ENCODE measurements at regions not wholly inside any gene's neighbourhood (a gene's known extent, or its start where the extent isn't known, plus 50 kb on each side); places are given as distances from the start of the nearest gene placed in this dataset.

DNA sequence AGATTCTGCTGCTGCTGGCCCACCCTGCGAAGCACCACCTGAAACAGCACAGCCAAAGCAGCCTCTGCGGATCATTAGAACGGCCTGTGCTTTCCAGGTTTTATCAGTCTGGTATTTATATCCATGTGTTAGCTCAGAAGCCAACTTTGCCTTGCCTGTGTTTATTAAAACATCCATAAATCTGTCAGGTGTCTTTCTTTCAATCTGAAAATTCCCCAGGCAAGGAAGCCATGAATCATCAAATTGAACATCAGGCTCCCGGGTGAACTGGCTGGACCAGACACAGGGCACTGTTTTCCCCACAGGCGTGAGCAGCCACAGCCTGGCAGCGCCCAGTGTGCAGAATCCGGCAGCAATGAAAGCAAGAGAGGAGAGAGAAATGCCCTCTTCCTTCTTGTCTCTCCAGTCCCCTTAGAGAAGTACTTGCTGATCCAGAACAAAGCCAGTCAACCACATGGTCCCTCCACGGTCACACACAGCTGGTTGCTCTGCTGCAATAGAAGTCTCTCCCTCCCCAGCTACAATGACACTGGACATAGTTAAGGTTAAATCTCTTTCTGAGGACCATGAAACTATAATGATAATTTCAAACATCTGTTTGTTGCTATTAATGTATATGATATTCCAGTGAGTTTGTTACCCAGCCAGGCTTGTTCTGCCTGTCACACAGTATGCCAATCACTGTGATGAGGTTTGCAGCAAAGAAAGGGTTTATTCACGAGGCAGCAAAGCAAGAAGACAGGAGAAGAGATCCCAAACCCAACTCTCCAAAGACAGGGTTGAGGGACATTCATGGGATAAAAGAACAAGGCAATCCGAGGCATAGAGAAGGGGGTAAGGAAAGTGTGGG lies 212.1 kb upstream of the FMN2 start:
- no peaks in the 10 kb centered on the region for H3K27me3 ChIP-seq (ENCODE audit: low read depth)
- in situ Hi-C loops (cut with MboI; ENCODE audit: low sequenced_read_pairs) = loop anchor here (25.0 kb wide), 1 partner anchor 467 kb away; no protein-coding TSS in a partner anchor
- H3K4me3 ChIP-seq = no peak overlapping the region
- H3K36me3 ChIP-seq (replicated peaks) = no peaks in the 10 kb centered on the region
- DNase-seq (ENCODE audit: low spot score in 2 of 2) = no peak
- no peaks in the 10 kb centered on the region for H3K9me3 ChIP-seq
- H3K4me1 ChIP-seq = no peaks in the 10 kb centered on the region

DNA sequence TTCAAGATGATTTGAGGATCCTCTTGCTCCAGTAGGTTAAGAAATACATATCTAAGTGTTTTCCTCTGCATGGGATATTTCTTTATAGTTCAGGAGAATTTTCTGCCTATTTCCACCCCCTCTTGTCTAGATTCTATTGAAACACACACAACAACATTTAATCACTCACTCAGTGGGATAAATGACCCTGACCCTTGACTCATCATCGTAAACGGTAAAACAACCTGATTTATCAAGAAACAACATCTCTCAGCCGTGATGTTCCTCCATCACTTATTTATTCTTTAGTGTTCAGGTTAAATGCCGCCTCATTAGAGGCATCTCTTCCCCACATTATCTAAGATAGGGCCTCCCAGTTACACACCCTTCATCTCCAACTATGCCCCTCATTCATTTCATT lies 208.7 kb upstream of the FMN2 start:
- no peak for DNase-seq (ENCODE audit: low spot score in 2 of 2)
- H3K4me1 ChIP-seq = no peaks in the 10 kb centered on the region
- in situ Hi-C loops (cut with MboI; ENCODE audit: low sequenced_read_pairs) = loop anchor here (25.0 kb wide), 1 partner anchor 471 kb away; no protein-coding TSS in a partner anchor
- H3K27me3 ChIP-seq (ENCODE audit: low read depth) = no peaks in the 10 kb centered on the region
- H3K4me3 ChIP-seq = no peak overlapping the region
- no peaks in the 10 kb centered on the region for H3K9me3 ChIP-seq
- no peaks in the 10 kb centered on the region for H3K36me3 ChIP-seq (replicated peaks)

DNA sequence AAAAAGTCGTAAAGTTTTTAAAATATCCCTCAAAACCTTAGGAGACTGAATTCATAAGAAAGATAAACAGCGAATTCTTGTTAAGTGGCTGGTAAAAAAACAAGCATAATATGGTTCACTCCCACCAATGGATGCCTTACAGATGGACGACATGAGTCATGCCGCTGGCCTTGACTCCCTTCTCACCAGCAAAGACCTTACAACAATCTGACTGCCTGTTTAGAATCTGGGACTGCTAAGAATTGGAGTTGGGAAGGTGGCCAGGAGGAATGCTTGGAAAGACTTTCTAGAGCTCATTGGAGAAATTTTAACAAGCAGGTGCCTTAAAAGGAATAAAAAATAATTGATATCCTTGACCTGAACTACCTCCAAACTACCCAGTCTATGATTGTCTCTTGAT lies 206.9 kb upstream of the FMN2 start:
- Histone ChIP-seq H3K27me3 (ENCODE audit: low read depth) (no peaks in the 10 kb centered on the region), H3K4me1 (no peaks in the 10 kb centered on the region), H3K4me3 (no peak overlapping the region), H3K9me3 (no peaks in the 10 kb centered on the region), H3K36me3 (replicated peaks) (no peaks in the 10 kb centered on the region)
- no peak for DNase-seq (ENCODE audit: low spot score in 2 of 2)
- in situ Hi-C loops (cut with MboI; ENCODE audit: low sequenced_read_pairs) = loop anchor here (25.0 kb wide), 1 partner anchor 472 kb away; no protein-coding TSS in a partner anchor

DNA sequence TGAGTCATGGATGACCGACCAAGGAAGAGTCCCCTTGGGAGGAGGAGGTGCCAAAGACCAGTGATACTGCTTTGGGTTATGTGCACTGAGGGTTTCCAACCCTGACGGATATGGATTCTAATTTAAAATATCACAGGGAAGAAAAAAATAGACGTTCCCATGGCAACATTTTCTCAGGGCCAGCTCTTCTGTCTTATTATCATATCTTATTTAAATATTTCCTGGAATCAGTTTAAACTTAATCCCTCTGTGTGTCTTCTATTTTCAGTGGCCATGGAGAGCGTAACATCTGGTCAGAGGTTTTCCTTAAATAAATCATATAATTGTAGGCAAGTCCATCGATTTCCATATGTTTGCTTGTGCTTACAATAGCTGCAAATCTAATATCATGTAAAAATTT lies 205.4 kb upstream of the FMN2 start:
- H3K36me3 ChIP-seq (replicated peaks) = no peaks in the 10 kb centered on the region
- H3K9me3 ChIP-seq = no peaks in the 10 kb centered on the region
- in situ Hi-C loops (cut with MboI; ENCODE audit: low sequenced_read_pairs) = loop anchor here (25.0 kb wide), 1 partner anchor 474 kb away; no protein-coding TSS in a partner anchor
- H3K4me3 ChIP-seq = no peak overlapping the region
- no peaks in the 10 kb centered on the region for H3K27me3 ChIP-seq (ENCODE audit: low read depth)
- no peak for DNase-seq (ENCODE audit: low spot score in 2 of 2)
- H3K4me1 ChIP-seq = no peaks in the 10 kb centered on the region

DNA sequence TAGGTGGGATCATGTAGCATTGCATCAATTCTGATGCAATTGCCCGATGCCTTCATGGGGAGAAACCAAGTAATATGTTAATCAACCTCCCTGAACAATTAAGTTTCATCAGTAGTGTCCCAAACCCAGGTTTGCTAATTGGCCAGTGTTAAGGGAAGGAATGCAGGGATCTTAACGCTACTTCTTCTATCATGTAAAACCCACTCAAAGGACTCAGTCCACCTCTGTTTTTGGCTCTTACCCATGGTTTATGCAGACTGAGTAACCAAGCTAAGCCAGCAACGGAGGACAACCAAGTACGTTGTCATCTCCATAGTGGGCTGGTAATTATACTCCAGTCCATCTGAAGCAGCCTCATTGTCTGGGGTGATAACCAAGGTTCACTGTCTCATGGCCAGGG lies 203.0 kb upstream of the FMN2 start:
- in situ Hi-C loops (cut with MboI; ENCODE audit: low sequenced_read_pairs) = loop anchor here (25.0 kb wide), 1 partner anchor 476 kb away; no protein-coding TSS in a partner anchor
- no peaks in the 10 kb centered on the region for H3K27me3 ChIP-seq (ENCODE audit: low read depth)

DNA sequence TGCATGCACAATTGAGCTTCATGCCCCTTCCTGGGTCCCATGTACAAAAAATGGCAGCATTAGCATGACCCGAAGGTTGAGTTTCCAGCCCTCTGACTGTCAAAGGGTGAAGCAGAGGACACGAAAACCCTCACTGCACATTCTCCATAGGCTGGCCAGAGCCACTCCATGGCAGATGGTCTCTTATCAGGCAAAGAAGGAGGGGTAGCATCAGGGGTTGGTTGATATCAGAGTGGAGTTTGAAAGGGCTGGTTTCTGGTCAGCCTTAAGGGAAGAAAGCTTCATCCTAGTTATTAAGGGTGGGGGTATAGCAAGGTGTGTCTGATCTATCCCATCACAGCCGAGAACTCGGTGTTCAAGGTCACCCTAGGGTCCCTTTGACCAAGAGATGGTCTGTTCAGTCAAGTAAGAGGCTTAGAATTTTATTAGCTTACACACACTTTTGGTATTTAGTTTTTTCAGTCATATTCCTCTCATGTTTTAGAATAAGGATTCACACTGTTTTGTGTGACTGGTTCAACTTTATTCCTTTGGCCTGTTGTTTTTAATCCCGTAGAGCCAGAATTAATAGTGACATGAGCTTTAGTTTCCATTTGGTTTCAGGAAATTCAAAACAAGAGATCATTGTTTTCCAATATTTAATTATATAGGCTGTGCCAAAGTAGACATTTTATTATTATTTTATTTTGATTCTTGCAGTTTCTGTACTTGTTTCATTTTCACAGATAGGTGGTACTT lies 199.9 kb upstream of the FMN2 start:
- H3K36me3 ChIP-seq (replicated peaks) = no peaks in the 10 kb centered on the region
- in situ Hi-C loops (cut with MboI; ENCODE audit: low sequenced_read_pairs) = loop anchor here (25.0 kb wide), 1 partner anchor 479 kb away; no protein-coding TSS in a partner anchor
- H3K27me3 ChIP-seq (ENCODE audit: low read depth) = no peaks in the 10 kb centered on the region
- no peaks in the 10 kb centered on the region for H3K4me1 ChIP-seq
- no peak overlapping the region for H3K4me3 ChIP-seq
- DNase-seq (ENCODE audit: low spot score in 2 of 2) = no peak
- no peaks in the 10 kb centered on the region for H3K9me3 ChIP-seq

More for the DNA sequence above, 203.0 kb upstream of the FMN2 start:
- Histone ChIP-seq H3K4me1 (no peaks in the 10 kb centered on the region), H3K36me3 (replicated peaks) (no peaks in the 10 kb centered on the region), H3K4me3 (no peak overlapping the region), H3K9me3 (no peaks in the 10 kb centered on the region)
- DNase-seq (ENCODE audit: low spot score in 2 of 2) = no peak

DNA sequence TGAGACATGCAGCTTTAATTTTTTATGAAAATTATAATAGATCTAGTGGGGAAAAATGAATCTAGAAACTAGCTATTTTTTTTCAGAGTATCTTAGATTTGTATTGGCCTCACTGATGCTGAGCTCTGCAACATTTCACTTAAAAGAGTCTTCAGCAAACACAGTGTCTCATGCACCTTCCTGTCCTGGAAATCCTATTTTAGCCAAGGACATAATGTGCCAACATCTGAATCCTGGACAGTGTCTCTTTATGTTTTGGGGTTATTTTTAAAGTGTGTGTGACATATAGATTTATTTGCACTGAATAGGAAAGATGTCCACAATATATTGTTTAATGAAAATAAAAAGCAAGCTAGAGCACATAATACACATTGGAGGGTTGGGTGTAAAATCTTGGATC lies 199.1 kb upstream of the FMN2 start:
- Histone ChIP-seq H3K4me3 (no peak overlapping the region), H3K9me3 (no peaks in the 10 kb centered on the region)
- in situ Hi-C loops (cut with MboI; ENCODE audit: low sequenced_read_pairs) = loop anchor here (25.0 kb wide), 1 partner anchor 480 kb away; no protein-coding TSS in a partner anchor

DNA sequence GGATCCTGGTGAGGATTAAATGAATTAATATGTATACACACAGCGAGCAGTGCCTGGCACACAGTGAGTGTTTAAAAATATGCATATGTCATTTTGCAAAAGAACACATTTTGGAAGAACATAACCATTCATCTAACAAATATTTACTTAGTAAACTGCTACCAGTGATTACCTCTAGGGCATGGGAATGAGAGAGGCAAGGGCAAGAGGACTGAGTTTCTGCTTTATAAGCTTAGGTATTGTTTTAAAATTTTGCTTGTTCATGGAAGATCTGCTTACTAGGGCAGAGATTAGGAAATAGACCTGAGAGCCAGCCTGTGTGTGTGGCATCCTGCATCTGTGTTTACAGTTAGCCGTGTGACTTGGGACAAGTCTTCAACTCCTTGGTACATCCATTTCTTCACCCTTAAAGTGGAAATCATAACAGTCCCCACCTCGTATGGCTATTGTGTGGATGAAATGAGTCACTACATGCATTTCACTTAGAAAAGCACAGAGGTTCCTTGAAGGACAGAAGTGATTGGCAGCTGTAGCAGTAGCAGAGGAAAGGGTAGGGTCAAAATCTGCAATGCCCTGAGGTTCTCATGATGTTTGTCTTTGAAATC lies 198.5 kb upstream of the FMN2 start:
- in situ Hi-C loops (cut with MboI; ENCODE audit: low sequenced_read_pairs) = loop anchor here (25.0 kb wide), 1 partner anchor 481 kb away; no protein-coding TSS in a partner anchor
- Histone ChIP-seq H3K36me3 (replicated peaks) (no peaks in the 10 kb centered on the region), H3K27me3 (ENCODE audit: low read depth) (no peaks in the 10 kb centered on the region), H3K4me1 (peaks cover 4% of the 10 kb centered on the region), H3K9me3 (no peaks in the 10 kb centered on the region), H3K4me3 (no peak overlapping the region)
- no peak for DNase-seq (ENCODE audit: low spot score in 2 of 2)

More for the DNA sequence above, 199.1 kb upstream of the FMN2 start:
- Histone ChIP-seq H3K4me1 (peaks cover under 1% of the 10 kb centered on the region; the same call in 1 of the 2 replicates), H3K27me3 (ENCODE audit: low read depth) (no peaks in the 10 kb centered on the region), H3K36me3 (replicated peaks) (no peaks in the 10 kb centered on the region)
- DNase-seq (ENCODE audit: low spot score in 2 of 2) = no peak

DNA sequence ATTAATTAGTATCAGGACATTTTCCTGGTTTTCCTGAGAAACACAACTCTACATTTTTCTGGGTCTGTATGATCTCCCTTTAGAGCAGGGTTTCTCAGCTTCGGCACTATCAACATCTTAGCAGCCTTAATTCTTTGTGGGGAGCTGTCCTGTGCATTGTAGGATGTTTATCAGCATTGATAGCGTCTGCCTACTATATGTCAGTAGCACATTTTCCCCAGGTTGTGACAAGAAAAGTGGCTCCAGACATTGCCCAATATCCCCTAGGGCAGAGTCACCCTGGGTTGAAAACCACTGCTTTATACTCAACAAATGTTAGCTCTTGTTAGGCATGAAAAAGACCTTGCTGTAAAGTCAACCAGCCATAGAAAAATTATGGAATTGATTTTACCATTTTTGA lies 195.1 kb upstream of the FMN2 start:
- H3K27me3 ChIP-seq (ENCODE audit: low read depth) = no peaks in the 10 kb centered on the region
- peaks cover 4% of the 10 kb centered on the region for H3K4me1 ChIP-seq
- in situ Hi-C loops (cut with MboI; ENCODE audit: low sequenced_read_pairs) = loop anchor here (25.0 kb wide), 1 partner anchor 484 kb away; no protein-coding TSS in a partner anchor
- H3K9me3 ChIP-seq = no peaks in the 10 kb centered on the region
- no peaks in the 10 kb centered on the region for H3K36me3 ChIP-seq (replicated peaks)
- H3K4me3 ChIP-seq = no peak overlapping the region
- no peak for DNase-seq (ENCODE audit: low spot score in 2 of 2)

DNA sequence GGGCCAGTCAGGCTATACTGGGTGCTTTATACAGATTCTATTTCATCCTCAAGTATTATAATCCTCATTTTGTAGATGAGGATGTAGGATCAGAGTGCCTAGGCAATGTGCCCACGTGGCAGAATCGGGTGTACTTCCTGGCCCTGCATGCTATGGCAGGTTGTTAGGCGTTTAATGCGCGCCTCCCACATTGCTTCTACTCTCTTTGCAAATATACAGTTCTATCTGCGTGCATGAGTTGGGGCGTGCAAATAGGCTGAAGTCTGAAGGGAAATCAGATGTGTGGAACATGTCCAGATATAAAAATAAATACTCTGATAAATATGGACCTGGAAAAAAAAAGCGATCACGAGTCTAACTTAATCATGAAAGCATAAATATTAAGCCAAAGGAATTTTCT lies 194.7 kb upstream of the FMN2 start:
- Histone ChIP-seq H3K4me1 (peaks cover 4% of the 10 kb centered on the region), H3K36me3 (replicated peaks) (no peaks in the 10 kb centered on the region), H3K27me3 (ENCODE audit: low read depth) (no peaks in the 10 kb centered on the region), H3K9me3 (no peaks in the 10 kb centered on the region), H3K4me3 (no peak overlapping the region)
- in situ Hi-C loops (cut with MboI; ENCODE audit: low sequenced_read_pairs) = loop anchor here (25.0 kb wide), 1 partner anchor 485 kb away; no protein-coding TSS in a partner anchor
- no peak for DNase-seq (ENCODE audit: low spot score in 2 of 2)

DNA sequence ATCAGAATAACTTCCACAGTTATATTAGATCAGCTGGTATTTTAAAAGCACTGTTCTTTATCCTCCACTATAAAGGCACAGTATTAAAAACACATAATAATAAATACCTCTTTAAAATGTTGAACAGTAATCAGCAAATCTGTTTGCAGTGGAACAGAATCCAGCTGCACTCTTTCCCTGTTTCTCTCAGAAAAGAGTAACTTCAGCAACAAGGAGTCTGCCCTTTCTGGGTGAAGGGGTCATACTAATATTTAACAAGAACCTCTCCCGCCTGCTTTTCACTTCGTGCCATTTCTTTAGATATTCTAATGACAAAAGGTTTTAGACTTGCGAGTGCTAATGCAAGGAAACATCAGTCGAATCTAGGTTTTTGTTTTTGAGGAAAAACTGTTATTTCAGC lies 194.2 kb upstream of the FMN2 start:
- Histone ChIP-seq H3K9me3 (no peaks in the 10 kb centered on the region), H3K27me3 (ENCODE audit: low read depth) (no peaks in the 10 kb centered on the region; the same call in 1 of the 2 replicates), H3K4me3 (no peak overlapping the region), H3K36me3 (replicated peaks) (no peaks in the 10 kb centered on the region), H3K4me1 (peaks cover 4% of the 10 kb centered on the region)
- DNase-seq (ENCODE audit: low spot score in 2 of 2) = no peak
- in situ Hi-C loops (cut with MboI; ENCODE audit: low sequenced_read_pairs) = loop anchor here (25.0 kb wide), 1 partner anchor 485 kb away; no protein-coding TSS in a partner anchor

DNA sequence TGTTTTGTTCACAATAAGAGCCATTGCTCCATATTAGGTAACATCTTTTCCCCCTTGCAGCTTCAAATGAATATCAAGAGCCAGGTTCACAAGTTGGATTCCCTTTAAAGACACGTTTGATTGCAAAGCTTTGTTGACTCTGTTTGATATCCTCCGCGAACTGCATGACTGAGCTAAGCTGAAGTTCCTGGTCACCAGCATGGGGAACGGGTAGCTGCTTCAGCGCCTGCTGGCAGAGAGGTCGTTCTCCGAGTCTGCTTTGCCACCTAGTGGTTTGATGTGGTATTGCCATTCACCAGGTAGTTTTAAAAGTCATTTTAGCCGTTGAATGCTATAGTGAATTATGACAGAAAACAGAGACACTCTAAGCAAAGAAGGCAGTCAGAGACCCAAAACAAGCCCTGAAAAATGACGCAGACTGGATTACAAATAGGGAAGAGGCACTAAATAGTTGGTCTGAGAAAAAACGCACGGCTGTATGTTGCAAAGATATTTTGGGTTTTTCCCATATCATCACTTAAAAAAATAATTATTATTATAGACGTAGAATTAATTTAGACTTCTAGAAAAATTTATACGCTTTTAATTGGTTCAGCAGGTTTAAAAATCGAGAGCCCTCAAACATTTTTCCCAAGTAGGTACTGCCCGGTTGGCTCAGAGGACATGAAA lies 193.5 kb upstream of the FMN2 start:
- in situ Hi-C loops (cut with MboI; ENCODE audit: low sequenced_read_pairs) = loop anchor here (25.0 kb wide), 1 partner anchor 486 kb away; no protein-coding TSS in a partner anchor
- H3K4me3 ChIP-seq = no peak overlapping the region
- peak; percentile 77 to 87 for DNase-seq (ENCODE audit: low spot score in 2 of 2)
- H3K27me3 ChIP-seq (ENCODE audit: low read depth) = no peaks in the 10 kb centered on the region; the same call in 1 of the 2 replicates
- peaks cover 4% of the 10 kb centered on the region for H3K4me1 ChIP-seq
- no peaks in the 10 kb centered on the region for H3K36me3 ChIP-seq (replicated peaks)
- no peaks in the 10 kb centered on the region for H3K9me3 ChIP-seq

DNA sequence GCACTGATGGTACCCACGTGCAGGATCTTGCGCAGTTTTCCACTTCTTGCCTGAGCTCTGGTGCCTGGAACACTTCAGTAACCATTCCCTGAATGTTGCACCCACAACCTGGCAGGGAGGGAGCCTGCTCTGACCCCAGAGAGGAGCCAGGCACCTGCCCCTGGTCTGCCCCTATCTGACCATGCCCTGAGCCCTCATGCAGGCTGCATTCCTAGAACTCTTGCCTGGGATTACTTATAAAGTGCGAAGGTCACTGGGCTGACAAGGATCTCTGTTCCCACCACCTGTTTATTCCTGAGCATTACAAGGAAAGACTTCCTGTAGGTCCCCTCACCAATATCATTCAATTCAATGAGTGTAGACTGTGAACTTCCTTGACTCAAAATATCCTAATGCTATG lies 191.9 kb upstream of the FMN2 start:
- in situ Hi-C loops (cut with MboI; ENCODE audit: low sequenced_read_pairs) = loop anchor here (25.0 kb wide), 1 partner anchor 487 kb away; no protein-coding TSS in a partner anchor
- H3K4me1 ChIP-seq = peaks cover 4% of the 10 kb centered on the region
- DNase-seq (ENCODE audit: low spot score in 2 of 2) = no peak

More for the DNA sequence above, 191.9 kb upstream of the FMN2 start:
- Histone ChIP-seq H3K4me3 (no peak overlapping the region), H3K36me3 (replicated peaks) (no peaks in the 10 kb centered on the region), H3K27me3 (ENCODE audit: low read depth) (no peaks in the 10 kb centered on the region; the same call in 1 of the 2 replicates), H3K9me3 (no peaks in the 10 kb centered on the region)
